Stomach (tissue), 8 donors: ENCODE measurements at regions not wholly inside any gene's neighbourhood (a gene's known extent, or its start where the extent isn't known, plus 50 kb on each side); places are given as distances from the start of the nearest gene placed in this dataset.

Experiments used
- DNase-seq, 2 donors: peaks; one replicate each; pipeline versions ENCODE4 v3.0.0 to v3.0.0-alpha.2; 2013 to 2019
- H3K27ac ChIP-seq, 5 donors: fragments of 200-600 bp in 4 of 5; sonication (generic) in 4 of 5; one replicate each; pipeline ENCODE4 v1.5.1; 2013 to 2019; ENCODE audit warnings: mild to moderate bottlenecking in 1 of 5, moderate library complexity in 1 of 5
- H3K27me3 ChIP-seq, 3 donors: fragments of 200-600 bp; sonication (generic); one replicate each; pipeline ENCODE4 v1.5.1; 2017 to 2019; ENCODE audit warnings: mixed run types in 1 of 3
- H3K36me3 ChIP-seq, 4 donors: fragments of 200-600 bp; sonication (generic); 1 replicate in 3 of 4; 2 replicates in 1 of 4; pipeline ENCODE4 v1.5.1; 2016 to 2019
- H3K4me1 ChIP-seq, 4 donors: fragments of 200-600 bp; sonication (generic); one replicate each; pipeline ENCODE4 v1.5.1; 2016 to 2019
- H3K4me3 ChIP-seq, 4 donors: fragments of 200-600 bp; sonication (generic) in 3 of 4; one replicate each; pipeline ENCODE4 v1.5.1; 2016 to 2019; ENCODE audit warnings: mild to moderate bottlenecking in 1 of 4
- H3K9me3 ChIP-seq, 4 donors: fragments of 200-600 bp; sonication (generic); one replicate each; pipeline ENCODE4 v1.5.1; 2016 to 2019
- EP300 ChIP-seq: sonication (generic); formaldehyde crosslinking; IDR thresholded peaks from one replicate; pipeline ENCODE4 v1.6.1; 2017; ENCODE audit warnings: antibody characterized with exemption
- POLR2A ChIP-seq, 4 donors: fragments of 450-650 bp; IDR thresholded peaks; one replicate each; pipeline ENCODE4 v1.6.1; 2016; ENCODE audit warnings: antibody characterized with exemption in 4 of 4, control low read depth in 2 of 4, mild to moderate bottlenecking in 1 of 4, moderate library complexity in 1 of 4
- POLR2AphosphoS5 ChIP-seq, 3 donors: sonication (generic); formaldehyde crosslinking; IDR thresholded peaks; one replicate each; pipeline ENCODE4 v1.6.1; 2016; ENCODE audit warnings: antibody characterized with exemption in 3 of 3
- WGBS, 5 donors: extraction: QIAGEN DNeasy Blood & Tissue Kit in 3 of 5; methylation state at CpG; one replicate each; pipeline versions ENCODE4 v1.1.5 to v1.1.7; 2013 to 2018; 5-methylcytosine and 5-hydroxymethylcytosine counted together
- intact Hi-C: fragments of 100-400 bp; cut with DNase I; formaldehyde crosslinking; loops from one replicate; pipeline ENCODE4 v1.15.1; 2023; ENCODE audit warnings: low total_unique reads
- TF ChIP-seq, protein P1 (sequence below), 7 experiments: fragments of 450-650 bp in 4 of 7; fragments of 200-600 bp in 3 of 7; sonication (generic) in 3 of 7; IDR thresholded peaks; one replicate each; pipeline ENCODE4 v1.5.1; 2016 to 2019; ENCODE audit warnings: antibody characterized with exemption in 7 of 7, control low read depth in 2 of 7, mild to moderate bottlenecking in 1 of 7
- donor health status: healthy with polysubstance abuse.
- donor health status: Bipolar disorder and iron deficiency.
- donor health status: healthy.

DNA sequence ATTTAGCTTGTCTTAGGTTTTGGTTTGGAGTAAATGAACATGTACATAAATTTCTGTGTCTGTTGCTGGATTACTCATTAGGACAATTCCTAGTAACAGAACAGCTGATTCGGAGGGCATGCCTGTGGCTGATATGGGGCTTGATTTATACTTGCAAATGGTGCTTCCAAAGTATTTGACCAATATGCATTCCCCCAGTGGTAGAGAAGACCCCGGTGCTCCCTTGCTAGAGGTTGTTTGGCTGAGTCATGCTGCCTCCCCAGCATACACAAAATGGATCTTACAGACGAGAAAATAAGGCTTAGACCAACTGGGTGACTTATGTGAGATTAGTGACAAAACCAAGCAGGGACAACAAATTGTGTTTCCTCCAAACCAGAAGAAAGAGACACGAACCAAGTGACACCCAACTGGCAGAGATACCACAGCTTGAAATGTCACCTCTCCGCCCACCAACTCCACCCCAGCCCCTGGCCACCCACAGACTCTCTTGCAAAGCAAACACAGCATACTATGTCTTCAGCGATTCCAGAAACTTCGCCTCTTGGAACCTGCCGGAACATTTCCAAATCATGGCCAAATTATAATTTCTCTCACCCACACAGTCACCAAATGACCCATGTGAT, 75.9 kb upstream of the ETS2 start:
- TF ChIP-seq, protein P1, sequence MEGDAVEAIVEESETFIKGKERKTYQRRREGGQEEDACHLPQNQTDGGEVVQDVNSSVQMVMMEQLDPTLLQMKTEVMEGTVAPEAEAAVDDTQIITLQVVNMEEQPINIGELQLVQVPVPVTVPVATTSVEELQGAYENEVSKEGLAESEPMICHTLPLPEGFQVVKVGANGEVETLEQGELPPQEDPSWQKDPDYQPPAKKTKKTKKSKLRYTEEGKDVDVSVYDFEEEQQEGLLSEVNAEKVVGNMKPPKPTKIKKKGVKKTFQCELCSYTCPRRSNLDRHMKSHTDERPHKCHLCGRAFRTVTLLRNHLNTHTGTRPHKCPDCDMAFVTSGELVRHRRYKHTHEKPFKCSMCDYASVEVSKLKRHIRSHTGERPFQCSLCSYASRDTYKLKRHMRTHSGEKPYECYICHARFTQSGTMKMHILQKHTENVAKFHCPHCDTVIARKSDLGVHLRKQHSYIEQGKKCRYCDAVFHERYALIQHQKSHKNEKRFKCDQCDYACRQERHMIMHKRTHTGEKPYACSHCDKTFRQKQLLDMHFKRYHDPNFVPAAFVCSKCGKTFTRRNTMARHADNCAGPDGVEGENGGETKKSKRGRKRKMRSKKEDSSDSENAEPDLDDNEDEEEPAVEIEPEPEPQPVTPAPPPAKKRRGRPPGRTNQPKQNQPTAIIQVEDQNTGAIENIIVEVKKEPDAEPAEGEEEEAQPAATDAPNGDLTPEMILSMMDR (IDR thresholded peaks at IDR 0.05): no peak
- no peak for TF ChIP-seq POLR2A (IDR thresholded peaks at IDR 0.05)
- no peak for TF ChIP-seq POLR2AphosphoS5 (IDR thresholded peaks at IDR 0.05)
- TF ChIP-seq EP300: no peak
- no peak overlapping the region for H3K4me3 ChIP-seq
- H3K27ac ChIP-seq: no peak overlapping the region
- H3K36me3 ChIP-seq: no peaks in the 10 kb centered on the region
- H3K27me3 ChIP-seq: peaks cover 0 to 7% (median 7%) of the 10 kb centered on the region in 3 donors
- 50 to 67% (median 55%) methylated on average over 8 of the region's 8 CpGs for WGBS, 5 donors
- peaks cover 0 to 15% (median 14%) of the 10 kb centered on the region in 4 donors for H3K9me3 ChIP-seq
- peaks cover 0 to 10% (median 3%) of the 10 kb centered on the region in 4 donors for H3K4me1 ChIP-seq
- intact Hi-C loops: loop anchor here (5.0 kb wide), 1 partner anchor 402 kb away; no protein-coding TSS in a partner anchor
- no peak for DNase-seq

DNA sequence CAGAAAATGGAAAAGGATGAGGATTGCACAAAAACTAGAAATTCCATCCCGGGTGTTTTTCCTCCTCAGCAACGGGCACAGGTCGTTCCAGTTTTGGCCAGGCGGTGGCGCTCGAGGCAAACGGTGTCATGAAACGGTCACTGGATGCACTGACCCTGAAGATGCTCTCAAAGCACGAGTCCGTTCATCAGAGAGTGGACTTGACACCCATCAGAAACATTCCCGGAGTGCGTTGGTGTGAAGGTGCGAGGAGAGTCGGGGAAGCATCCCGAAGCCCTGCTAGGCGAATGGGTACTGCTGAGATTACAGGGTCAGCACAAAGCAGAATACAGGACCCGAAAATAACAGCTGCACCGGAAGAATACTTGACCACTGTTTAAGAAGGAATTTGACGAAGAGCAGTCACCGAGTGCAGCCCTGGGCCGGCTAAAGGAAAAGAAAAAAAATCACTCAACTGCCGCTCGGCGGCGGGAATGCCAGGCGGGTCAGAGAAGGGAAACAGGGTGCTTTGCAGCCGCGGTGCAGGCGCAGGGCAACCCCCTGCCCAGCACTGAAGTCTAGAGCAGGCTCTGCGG, 71.7 kb upstream of the ETS2 start:
- WGBS, 5 donors: 2 to 4% (median 3%) methylated on average over 30 of the region's 30 CpGs
- H3K4me3 ChIP-seq: peak overlapping the region; percentile 22 to 36 (median 28)
- H3K27ac ChIP-seq: peak overlapping the region; percentile 16 to 76 (median 74)
- H3K4me1 ChIP-seq: peaks cover 0 to 12% (median 3%) of the 10 kb centered on the region in 4 donors
- no peaks in the 10 kb centered on the region for H3K9me3 ChIP-seq
- intact Hi-C loops: loop anchor here (5.0 kb wide), 1 partner anchor 398 kb away; no protein-coding TSS in a partner anchor
- TF ChIP-seq, protein P1 (IDR thresholded peaks at IDR 0.05): peak in 6 of 7 experiments; percentile 62 to 95 (median 92)
- no peak for TF ChIP-seq EP300
- peak in 2 of 3 donors; percentile 30 to 40 for TF ChIP-seq POLR2AphosphoS5 (IDR thresholded peaks at IDR 0.05)
- TF ChIP-seq POLR2A (IDR thresholded peaks at IDR 0.05): no peak
- peak; percentile 89 to 91 for DNase-seq
- peaks cover 0 to 11% (median 7%) of the 10 kb centered on the region in 3 donors for H3K27me3 ChIP-seq
- H3K36me3 ChIP-seq: no peaks in the 10 kb centered on the region

DNA sequence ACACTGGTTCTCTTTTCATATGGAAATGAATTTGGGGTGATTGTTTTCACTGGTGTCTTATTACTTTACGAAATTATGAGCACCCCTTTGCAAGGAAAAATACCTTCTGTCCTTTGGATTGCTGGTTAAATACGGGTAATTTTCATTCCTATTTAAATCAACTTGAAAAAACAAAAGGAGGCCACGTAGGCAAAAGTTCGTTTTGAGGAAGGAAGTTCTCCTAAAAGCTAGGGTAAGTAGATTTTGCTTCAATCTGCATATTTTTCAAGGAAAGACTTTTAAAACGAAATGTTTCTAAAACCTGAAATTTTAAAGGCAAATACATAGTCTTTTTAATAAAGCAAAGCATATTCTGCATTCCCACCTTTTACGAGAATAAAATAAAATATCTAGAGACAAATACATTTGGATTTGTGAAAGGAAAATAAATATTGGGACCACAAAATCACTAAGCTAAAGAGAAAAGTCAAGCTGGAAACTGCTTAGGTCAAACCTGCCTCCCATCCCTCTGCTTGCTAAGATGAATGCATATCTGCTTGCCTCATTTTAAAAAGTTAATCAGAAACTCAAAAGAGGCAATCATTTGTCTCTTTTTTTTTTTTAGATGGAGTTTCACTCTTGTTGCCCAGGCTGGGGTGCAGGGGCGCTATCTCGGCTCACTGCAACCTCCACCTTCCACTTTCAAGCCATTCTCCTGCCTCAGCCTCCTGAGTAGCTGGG, 70.9 kb upstream of the ETS2 start:
- peak overlapping the region in 4 of 5 donors; percentile 54 to 76 (median 75) for H3K27ac ChIP-seq
- 57 to 63% (median 60%) methylated on average over 8 of the region's 8 CpGs for WGBS, 5 donors
- H3K9me3 ChIP-seq: no peaks in the 10 kb centered on the region
- peak overlapping the region in 2 of 4 donors; percentile 25 to 30 for H3K4me3 ChIP-seq
- peaks cover 0 to 12% (median 3%) of the 10 kb centered on the region in 4 donors for H3K4me1 ChIP-seq
- no peak for TF ChIP-seq POLR2A (IDR thresholded peaks at IDR 0.05)
- TF ChIP-seq, protein P1 (IDR thresholded peaks at IDR 0.05): no peak
- no peak for TF ChIP-seq EP300
- H3K36me3 ChIP-seq: no peaks in the 10 kb centered on the region
- H3K27me3 ChIP-seq: peaks cover 0 to 11% (median 7%) of the 10 kb centered on the region in 3 donors
- intact Hi-C loops: loop anchor here (5.0 kb wide), 1 partner anchor 397 kb away; no protein-coding TSS in a partner anchor
- DNase-seq: no peak

DNA sequence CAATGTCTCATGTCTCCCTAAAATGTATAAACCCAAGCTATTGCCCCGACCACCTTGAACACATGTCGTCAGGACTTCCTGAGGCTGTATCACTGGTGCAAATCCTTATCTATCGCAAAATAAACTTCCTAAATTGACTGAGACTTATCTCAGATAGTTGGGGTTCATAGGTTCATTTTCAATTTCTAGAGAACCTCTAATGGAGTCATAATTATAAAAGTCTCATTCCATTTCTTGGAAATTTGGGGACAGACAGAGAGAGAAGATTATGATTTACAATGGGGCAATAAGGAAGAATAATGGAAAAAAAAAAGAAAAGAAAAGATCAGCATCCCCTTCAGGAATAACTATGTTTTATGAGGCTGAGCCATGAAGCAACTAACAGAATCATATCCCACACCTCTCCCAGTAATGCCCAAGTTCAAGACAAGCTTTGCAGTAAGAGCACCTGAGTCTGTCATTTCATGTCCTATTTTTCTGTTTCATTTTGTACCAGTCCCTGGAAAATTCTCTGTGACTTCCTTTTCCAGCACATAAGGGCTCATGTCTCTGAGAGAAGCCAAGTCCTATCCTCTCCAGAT, 70.0 kb upstream of the ETS2 start:
- TF ChIP-seq, protein P1 (IDR thresholded peaks at IDR 0.05): no peak
- TF ChIP-seq POLR2AphosphoS5 (IDR thresholded peaks at IDR 0.05): no peak
- no peak for TF ChIP-seq EP300
- Histone ChIP-seq H3K27me3 (peaks cover 0 to 11% (median 7%) of the 10 kb centered on the region in 3 donors), H3K4me3 (no peak overlapping the region), H3K9me3 (no peaks in the 10 kb centered on the region), H3K36me3 (no peaks in the 10 kb centered on the region), H3K27ac (no peak overlapping the region), H3K4me1 (peaks cover 0 to 12% (median 3%) of the 10 kb centered on the region in 4 donors)
- intact Hi-C loops: no loop called here
- WGBS, 5 donors: 32 to 46% (median 36%) methylated on average over 3 of the region's 3 CpGs
- no peak for DNase-seq
